ENCODE measurements at regions not wholly inside any gene's neighbourhood (a gene's known extent, or its start where the extent isn't known, plus 50 kb on each side); places are given as distances from the start of the nearest gene placed in this dataset.

DNA sequence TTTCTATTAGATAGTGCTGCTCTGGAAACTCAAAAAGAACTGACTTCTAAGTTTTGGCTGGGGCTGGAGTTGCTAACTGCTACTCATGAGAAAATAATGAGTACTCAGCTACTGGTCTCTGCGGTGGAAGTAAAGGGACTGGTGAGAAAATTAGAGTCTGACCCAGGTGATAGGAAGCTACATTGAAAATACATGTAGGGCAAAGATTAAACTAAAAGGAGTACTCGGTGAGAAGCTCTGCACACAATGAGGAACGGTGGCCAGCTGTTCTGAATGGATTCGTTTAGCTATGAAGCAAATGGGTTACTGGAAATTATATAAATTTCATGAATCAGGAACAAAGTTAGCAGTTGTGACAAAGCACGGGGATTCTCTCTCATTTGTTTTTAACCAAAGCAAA is 512.9 kb upstream of the SGO1 start:
- ChIA-PET POLR2A (ENCODE audit: low non-redundant PET) (no interaction called here), CTCF (no interaction called here)
- H3K27me3 ChIP-seq (replicated peaks; ENCODE audit: insufficient read depth, low read depth, low read length, poor library complexity), result no peaks in the 10 kb centered on the region
- no peaks in the 10 kb centered on the region for H3K36me3 ChIP-seq (ENCODE audit: insufficient read depth, low read length, poor library complexity, severe bottlenecking)
- H3K27ac ChIP-seq (ENCODE audit: low read depth, low read length, poor library complexity, severe bottlenecking), result no peak overlapping the region
- no peaks in the 10 kb centered on the region for H3K4me1 ChIP-seq (ENCODE audit: insufficient read depth, low read length, poor library complexity, severe bottlenecking)
- intact Hi-C loops (cut with micrococcal nuclease; ENCODE audit: unreplicated experiment), result no loop called here
- no peak for DNase-seq (ENCODE audit: low spot score)
- no TSS peak for BruUV-seq (replicated peaks)
- H3K4me3 ChIP-seq (ENCODE audit: low read depth, low read length, poor library complexity, severe bottlenecking), result no peak overlapping the region
- no peaks in the 10 kb centered on the region for H3K9me3 ChIP-seq (ENCODE audit: low read depth, low read length, poor library complexity, severe bottlenecking)
- TF ChIP-seq, protein P1, sequence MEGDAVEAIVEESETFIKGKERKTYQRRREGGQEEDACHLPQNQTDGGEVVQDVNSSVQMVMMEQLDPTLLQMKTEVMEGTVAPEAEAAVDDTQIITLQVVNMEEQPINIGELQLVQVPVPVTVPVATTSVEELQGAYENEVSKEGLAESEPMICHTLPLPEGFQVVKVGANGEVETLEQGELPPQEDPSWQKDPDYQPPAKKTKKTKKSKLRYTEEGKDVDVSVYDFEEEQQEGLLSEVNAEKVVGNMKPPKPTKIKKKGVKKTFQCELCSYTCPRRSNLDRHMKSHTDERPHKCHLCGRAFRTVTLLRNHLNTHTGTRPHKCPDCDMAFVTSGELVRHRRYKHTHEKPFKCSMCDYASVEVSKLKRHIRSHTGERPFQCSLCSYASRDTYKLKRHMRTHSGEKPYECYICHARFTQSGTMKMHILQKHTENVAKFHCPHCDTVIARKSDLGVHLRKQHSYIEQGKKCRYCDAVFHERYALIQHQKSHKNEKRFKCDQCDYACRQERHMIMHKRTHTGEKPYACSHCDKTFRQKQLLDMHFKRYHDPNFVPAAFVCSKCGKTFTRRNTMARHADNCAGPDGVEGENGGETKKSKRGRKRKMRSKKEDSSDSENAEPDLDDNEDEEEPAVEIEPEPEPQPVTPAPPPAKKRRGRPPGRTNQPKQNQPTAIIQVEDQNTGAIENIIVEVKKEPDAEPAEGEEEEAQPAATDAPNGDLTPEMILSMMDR (conservative IDR thresholded peaks at IDR 0.05; ENCODE audit: low read depth, low read length), result no peak
- no peak for TF ChIP-seq EZH2 (IDR thresholded peaks at IDR 0.05; ENCODE audit: borderline replicate concordance, low read depth, low read length, poor library complexity, severe bottlenecking)

DNA sequence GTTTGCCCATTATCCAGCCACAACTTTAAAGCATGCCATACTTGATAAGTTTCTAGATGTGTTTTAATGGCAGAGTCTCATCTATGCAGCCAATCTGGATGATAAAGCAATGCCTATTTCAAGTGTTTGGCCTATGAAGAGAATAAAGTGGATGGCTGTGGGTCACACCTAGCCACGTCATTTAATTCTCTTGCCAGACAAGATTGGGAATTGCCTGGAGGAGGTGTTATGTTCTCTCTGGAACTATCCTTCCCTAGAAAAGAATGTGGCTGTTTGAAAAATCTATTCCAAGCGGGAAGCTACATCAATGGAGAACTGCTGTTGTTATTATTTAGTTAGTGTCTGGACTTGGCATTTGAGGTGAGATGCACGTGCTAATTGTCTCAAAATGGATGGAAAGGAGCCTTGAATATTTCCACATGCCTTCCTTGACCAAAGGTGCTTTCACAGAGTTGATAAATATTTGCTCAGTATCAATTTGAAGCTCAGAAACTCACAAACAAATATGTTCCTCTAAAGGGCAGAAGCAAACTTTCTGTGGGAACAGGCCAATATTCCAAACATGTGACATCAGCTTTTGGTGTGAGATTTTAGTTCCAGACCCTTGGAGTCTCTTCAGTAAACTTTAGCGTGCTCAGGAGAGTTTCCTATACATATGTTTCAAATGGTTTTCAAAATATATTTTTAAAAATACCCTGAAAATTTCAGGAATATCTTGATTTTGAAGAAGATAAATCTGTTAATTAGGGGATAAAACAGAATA is 510.6 kb upstream of the SGO1 start:
- no peak overlapping the region for H3K4me3 ChIP-seq (ENCODE audit: low read depth, low read length, poor library complexity, severe bottlenecking)
- no peaks in the 10 kb centered on the region for H3K4me1 ChIP-seq (ENCODE audit: insufficient read depth, low read length, poor library complexity, severe bottlenecking)
- no peak for DNase-seq (ENCODE audit: low spot score)
- ChIA-PET CTCF (no interaction called here), POLR2A (ENCODE audit: low non-redundant PET) (no interaction called here)
- intact Hi-C loops (cut with micrococcal nuclease; ENCODE audit: unreplicated experiment), result no loop called here
- no peaks in the 10 kb centered on the region for H3K36me3 ChIP-seq (ENCODE audit: insufficient read depth, low read length, poor library complexity, severe bottlenecking)
- BruUV-seq (replicated peaks), result no TSS peak
- no peaks in the 10 kb centered on the region for H3K27me3 ChIP-seq (replicated peaks; ENCODE audit: insufficient read depth, low read depth, low read length, poor library complexity)
- H3K9me3 ChIP-seq (ENCODE audit: low read depth, low read length, poor library complexity, severe bottlenecking), result no peaks in the 10 kb centered on the region
- H3K27ac ChIP-seq (ENCODE audit: low read depth, low read length, poor library complexity, severe bottlenecking), result no peak overlapping the region
- TF ChIP-seq, protein P1 (conservative IDR thresholded peaks at IDR 0.05; ENCODE audit: low read depth, low read length), result no peak
- no peak for TF ChIP-seq EZH2 (IDR thresholded peaks at IDR 0.05; ENCODE audit: borderline replicate concordance, low read depth, low read length, poor library complexity, severe bottlenecking)

DNA sequence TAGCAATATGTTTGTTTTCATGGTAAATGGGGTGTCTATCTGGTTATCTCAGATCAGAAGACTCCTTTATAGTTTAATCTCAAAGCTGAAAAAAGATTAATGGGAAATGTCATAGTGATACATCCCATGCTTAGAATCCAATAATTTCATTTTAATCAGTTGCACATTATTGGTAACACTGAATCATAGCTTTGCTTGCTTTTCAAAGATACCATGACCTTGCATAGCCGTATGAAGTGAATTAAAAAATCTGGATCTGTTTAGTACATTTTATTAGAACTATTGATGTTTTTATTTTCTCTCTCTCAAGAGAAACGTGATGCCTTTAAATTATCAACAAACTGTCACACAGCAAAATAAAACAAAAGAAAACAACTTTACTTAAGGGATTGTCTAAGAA is 506.7 kb upstream of the SGO1 start:
- H3K27ac ChIP-seq (ENCODE audit: low read depth, low read length, poor library complexity, severe bottlenecking), result no peak overlapping the region
- ChIA-PET CTCF (no interaction called here), POLR2A (ENCODE audit: low non-redundant PET) (no interaction called here)
- intact Hi-C loops (cut with micrococcal nuclease; ENCODE audit: unreplicated experiment), result no loop called here
- no peaks in the 10 kb centered on the region for H3K9me3 ChIP-seq (ENCODE audit: low read depth, low read length, poor library complexity, severe bottlenecking)
- no peaks in the 10 kb centered on the region for H3K27me3 ChIP-seq (replicated peaks; ENCODE audit: insufficient read depth, low read depth, low read length, poor library complexity)
- H3K4me3 ChIP-seq (ENCODE audit: low read depth, low read length, poor library complexity, severe bottlenecking), result no peak overlapping the region
- TF ChIP-seq, protein P1 (conservative IDR thresholded peaks at IDR 0.05; ENCODE audit: low read depth, low read length), result no peak
- no peak for TF ChIP-seq EZH2 (IDR thresholded peaks at IDR 0.05; ENCODE audit: borderline replicate concordance, low read depth, low read length, poor library complexity, severe bottlenecking)
- no peaks in the 10 kb centered on the region for H3K36me3 ChIP-seq (ENCODE audit: insufficient read depth, low read length, poor library complexity, severe bottlenecking)
- no peak for DNase-seq (ENCODE audit: low spot score)
- BruUV-seq (replicated peaks), result no TSS peak
- no peaks in the 10 kb centered on the region for H3K4me1 ChIP-seq (ENCODE audit: insufficient read depth, low read length, poor library complexity, severe bottlenecking)

Data from A673 (cell line).